Right atrium auricular region (tissue), 2 donors: ENCODE measurements at regions not wholly inside any gene's neighbourhood (a gene's known extent, or its start where the extent isn't known, plus 50 kb on each side); places are given as distances from the start of the nearest gene placed in this dataset.

ENCODE experiments used
- DNase-seq: peaks from one replicate; pipeline ENCODE4 v3.0.0-alpha.2; 2019; ENCODE audit warnings: low spot score
- H3K27ac ChIP-seq, 2 donors: fragments of 200-600 bp; sonication (generic); 1 replicate in 1 of 2; 2 replicates in 1 of 2; pipeline ENCODE4 v1.5.1; 2016 to 2019
- H3K27me3 ChIP-seq, 2 donors: fragments of 200-600 bp; sonication (generic); one replicate each; pipeline versions ENCODE4 v1.5.1 to v1.6.0; 2017 to 2019
- H3K36me3 ChIP-seq: fragments of 200-600 bp; sonication (generic); one replicate; pipeline ENCODE4 v1.5.1; 2016
- H3K4me1 ChIP-seq, 2 donors: fragments of 200-600 bp; sonication (generic); one replicate each; pipeline versions ENCODE4 v1.5.1 to v1.6.0; 2017 to 2019
- H3K4me3 ChIP-seq, 2 donors: fragments of 200-600 bp; sonication (generic); 1 replicate in 1 of 2; 2 replicates in 1 of 2; pipeline ENCODE4 v1.5.1; 2017 to 2019; ENCODE audit warnings: mild to moderate bottlenecking in 1 of 2, moderate library complexity in 1 of 2
- H3K9me3 ChIP-seq, 2 donors: fragments of 200-600 bp; sonication (generic); one replicate each; pipeline ENCODE4 v1.5.1; 2019
- CTCF ChIP-seq, 2 donors: fragments of 200-600 bp; sonication (generic); IDR thresholded peaks; one replicate each; pipeline ENCODE4 v1.5.1; 2019; ENCODE audit warnings: antibody characterized with exemption in 2 of 2

- Histone ChIP-seq H3K9me3 (no peaks in the 10 kb centered on the region), H3K4me1 (no peaks in the 10 kb centered on the region), H3K27me3 (no peaks in the 10 kb centered on the region), H3K27ac (no peak overlapping the region), H3K4me3 (no peak overlapping the region), H3K36me3 (no peaks in the 10 kb centered on the region)
- no peak for TF ChIP-seq CTCF (IDR thresholded peaks at IDR 0.05)
- no peak for DNase-seq
Measured at GRCh38 chr2:142307086-142307485, 176.3 kb upstream of the LRP1B start.

GRCh38 chr2:142306131-142306530 is 175.3 kb upstream of the LRP1B start:
- DNase-seq, result no peak
- no peak for TF ChIP-seq CTCF (IDR thresholded peaks at IDR 0.05)
- Histone ChIP-seq H3K27ac (no peak overlapping the region), H3K9me3 (no peaks in the 10 kb centered on the region), H3K4me3 (no peak overlapping the region), H3K36me3 (no peaks in the 10 kb centered on the region), H3K27me3 (no peaks in the 10 kb centered on the region), H3K4me1 (no peaks in the 10 kb centered on the region)

- no peak for TF ChIP-seq CTCF (IDR thresholded peaks at IDR 0.05)
- Histone ChIP-seq H3K4me3 (no peak overlapping the region), H3K9me3 (peaks cover 0 to 9% of the 10 kb centered on the region in 2 donors), H3K27ac (no peak overlapping the region), H3K4me1 (no peaks in the 10 kb centered on the region), H3K27me3 (no peaks in the 10 kb centered on the region), H3K36me3 (no peaks in the 10 kb centered on the region)
- no peak for DNase-seq
Measured at GRCh38 chr2:142300517-142300916, 169.7 kb upstream of the LRP1B start.

GRCh38 chr2:142299021-142299420 is 168.2 kb upstream of the LRP1B start:
- no peak for DNase-seq
- H3K9me3 ChIP-seq, result peaks cover 0 to 9% of the 10 kb centered on the region in 2 donors
- no peak for TF ChIP-seq CTCF (IDR thresholded peaks at IDR 0.05)
- H3K4me1 ChIP-seq, result no peaks in the 10 kb centered on the region
- H3K36me3 ChIP-seq, result no peaks in the 10 kb centered on the region
- no peaks in the 10 kb centered on the region for H3K27me3 ChIP-seq
- H3K27ac ChIP-seq, result no peak overlapping the region
- H3K4me3 ChIP-seq, result no peak overlapping the region

- no peaks in the 10 kb centered on the region for H3K4me1 ChIP-seq
- no peaks in the 10 kb centered on the region for H3K36me3 ChIP-seq
- H3K27me3 ChIP-seq, result no peaks in the 10 kb centered on the region
- H3K27ac ChIP-seq, result no peak overlapping the region
- no peak overlapping the region for H3K4me3 ChIP-seq
- no peak for DNase-seq
- H3K9me3 ChIP-seq, result peaks cover 0 to 9% of the 10 kb centered on the region in 2 donors
- TF ChIP-seq CTCF (IDR thresholded peaks at IDR 0.05), result no peak
Measured at GRCh38 chr2:142294225-142294624, 163.4 kb upstream of the LRP1B start.

- no peaks in the 10 kb centered on the region for H3K4me1 ChIP-seq
Measured at GRCh38 chr2:142291969-142292368, 161.2 kb upstream of the LRP1B start.

More at GRCh38 chr2:142291969-142292368, 161.2 kb upstream of the LRP1B start:
- H3K4me3 ChIP-seq, result no peak overlapping the region
- H3K27me3 ChIP-seq, result no peaks in the 10 kb centered on the region
- H3K27ac ChIP-seq, result no peak overlapping the region
- DNase-seq, result no peak
- peaks cover 0 to 9% of the 10 kb centered on the region in 2 donors for H3K9me3 ChIP-seq
- no peak for TF ChIP-seq CTCF (IDR thresholded peaks at IDR 0.05)
- no peaks in the 10 kb centered on the region for H3K36me3 ChIP-seq
